K562 (cell line): ENCODE measurements at regions not wholly inside any gene's neighbourhood (a gene's known extent, or its start where the extent isn't known, plus 50 kb on each side); places are given as distances from the start of the nearest gene placed in this dataset.

Source experiments
- ATAC-seq: fragments of 200-7000 bp; cut with Tn5 transposase; 3 replicates; pipeline ENCODE4 v1.9.1; 2020; ENCODE audit warnings: moderate library complexity
- BruUV-seq: library from RNA; stranded (reverse); fragments of 400-500 nt; replicated peaks from 2 replicates; lab custom pipeline; 2021; lab: Mats Ljungman, UMichigan
- CTCF ChIA-PET: fragments of 300-600 bp; formaldehyde crosslinking; extraction: SDS; loops from one replicate; lab custom pipeline; 2021; ENCODE audit warnings: low intra/inter-chr PET ratio; lab: Yijun Ruan, JAX
- POLR2A ChIA-PET: fragments of 300-600, 350-650 bp; sonication (Branson Sonifier 250); formaldehyde crosslinking; extraction: SDS; loops from one replicate; lab custom pipeline; 2021; ENCODE audit warnings: antibody characterized with exemption, inconsistent platforms; lab: Yijun Ruan, JAX
- DNase-seq, 4 experiments: peaks; one replicate each; pipeline versions ENCODE4 v3.0.0 to v3.0.0-alpha.2; 2011 to 2018; ENCODE audit warnings: low spot score in 3 of 4, mixed read lengths in 3 of 4; ENCODE audit errors: extremely low read depth in 1 of 4
- FAIRE-seq: peaks from 2 replicates; lab custom pipeline; 2011; peaks lifted over from hg19 to GRCh38; lab: Jason Lieb, UNC
- H2AFZ ChIP-seq: 2 replicates; pipeline ENCODE4 v1.6.0; 2011; ENCODE audit warnings: low read depth, low read length, control low read depth, inconsistent platforms
- H3K27ac ChIP-seq: fragments of 200-600 bp; 3 replicates; pipeline ENCODE4 v1.8.0; 2011; ENCODE audit warnings: low read depth, mild to moderate bottlenecking, control low read depth, inconsistent platforms, low read length, moderate library complexity, mixed read lengths; ENCODE audit errors: extremely low read depth
- H3K27me3 ChIP-seq, 2 experiments: fragments of 300-600 bp in 1 of 2; 2 replicates in 1 of 2; 3 replicates in 1 of 2; pipeline versions ENCODE4 v1.6.0 to v1.8.0; 2011; ENCODE audit warnings: inconsistent platforms in 2 of 2, low read length in 2 of 2, mild to moderate bottlenecking in 1 of 2, mixed read lengths in 1 of 2, moderate library complexity in 1 of 2; ENCODE audit not compliant: control insufficient read depth in 2 of 2, insufficient read depth in 2 of 2
- H3K36me3 ChIP-seq: fragments of 300-600 bp; 3 replicates; pipeline ENCODE4 v1.8.0; 2011; ENCODE audit warnings: mild to moderate bottlenecking, low read length, inconsistent platforms; ENCODE audit not compliant: control insufficient read depth, insufficient read depth
- H3K4me1 ChIP-seq, 2 experiments: fragments of 200-600 bp in 1 of 2; replicated peaks in 1 of 2; 2 replicates in 1 of 2; 3 replicates in 1 of 2; pipeline versions ENCODE4 v1.5.1 to v1.8.0; 2011; ENCODE audit warnings: inconsistent platforms in 2 of 2, low read length in 2 of 2, mild to moderate bottlenecking in 1 of 2, mixed read lengths in 1 of 2, moderate library complexity in 1 of 2; ENCODE audit not compliant: control insufficient read depth in 2 of 2, insufficient read depth in 2 of 2
- H3K4me2 ChIP-seq: 2 replicates; pipeline ENCODE4 v1.6.1; 2011; ENCODE audit warnings: low read length, control low read depth, inconsistent platforms, mixed read lengths; ENCODE audit not compliant: insufficient read depth
- H3K4me3 ChIP-seq: fragments of 200-600 bp; sonication (generic), shearing (Covaris generic); 2 replicates; pipeline ENCODE4 v1.5.1; 2016; ENCODE audit warnings: control low read depth, inconsistent platforms
- H3K79me2 ChIP-seq: fragments of 200-600 bp; 3 replicates; pipeline ENCODE4 v1.8.0; 2011; ENCODE audit warnings: low read length, inconsistent platforms; ENCODE audit not compliant: control insufficient read depth, insufficient read depth
- H3K9ac ChIP-seq, 2 experiments: 2 replicates each; pipeline versions ENCODE4 v1.6.0 to v1.6.1; 2011; ENCODE audit warnings: low read depth in 2 of 2, low read length in 2 of 2, control low read depth in 1 of 2, inconsistent platforms in 1 of 2, mild to moderate bottlenecking in 1 of 2, mixed read lengths in 1 of 2; ENCODE audit not compliant: insufficient read depth in 1 of 2
- H3K9me1 ChIP-seq: one replicate; pipeline ENCODE4 v1.6.0; 2011; ENCODE audit warnings: inconsistent platforms, mild to moderate bottlenecking, low read length, moderate library complexity; ENCODE audit not compliant: control insufficient read depth, insufficient read depth
- H3K9me3 ChIP-seq: replicated peaks from 2 replicates; pipeline ENCODE4 v1.5.1; 2011; ENCODE audit warnings: low read depth, low read length, inconsistent platforms; ENCODE audit not compliant: control insufficient read depth, insufficient read depth
- H4K20me1 ChIP-seq: replicated peaks from 2 replicates; pipeline ENCODE4 v1.6.1; 2011; ENCODE audit warnings: low read length, inconsistent platforms, mixed read lengths; ENCODE audit not compliant: control insufficient read depth, insufficient read depth
- BCL6 ChIP-seq: fragments of 250-450 bp; sonication (Bioruptor Pico); IDR thresholded peaks from 2 replicates; pipeline ENCODE4 v1.4.0; 2020
- BRF1 ChIP-seq: IDR thresholded peaks from 3 replicates; pipeline ENCODE4 v1.6.1; 2011; ENCODE audit warnings: borderline replicate concordance, mild to moderate bottlenecking; ENCODE audit not compliant: insufficient read length; ENCODE audit errors: extremely low read depth
- BRF2 ChIP-seq: IDR thresholded peaks from 3 replicates; pipeline ENCODE4 v1.6.1; 2011; ENCODE audit warnings: borderline replicate concordance, mild to moderate bottlenecking; ENCODE audit not compliant: insufficient read length, insufficient read depth
- CREBBP ChIP-seq: IDR thresholded peaks from one replicate; pipeline ENCODE4 v1.6.1; 2012; ENCODE audit warnings: low read depth, mild to moderate bottlenecking, control low read depth, inconsistent platforms, low read length
- E2F4 ChIP-seq: sonication (generic); formaldehyde crosslinking; IDR thresholded peaks from 2 replicates; pipeline ENCODE4 v1.8.0; 2022; ENCODE audit warnings: mild to moderate bottlenecking, low read depth, missing genetic modification reagents
- FOXK1 ChIP-seq: sonication (generic); formaldehyde crosslinking; IDR thresholded peaks from 2 replicates; pipeline ENCODE4 v1.8.0; 2022; ENCODE audit warnings: missing genetic modification reagents, mild to moderate bottlenecking, borderline replicate concordance
- HDAC6 ChIP-seq: IDR thresholded peaks from 2 replicates; pipeline ENCODE4 v1.6.1; 2012; ENCODE audit warnings: low read depth, mild to moderate bottlenecking, control low read depth, inconsistent platforms, low read length, moderate library complexity
- HOXB6 ChIP-seq: fragments of 250-450 bp; sonication (Bioruptor Pico); IDR thresholded peaks from 2 replicates; pipeline ENCODE4 v1.5.1; 2022; ENCODE audit warnings: mild to moderate bottlenecking, borderline replicate concordance
- PREB ChIP-seq: sonication (generic); formaldehyde crosslinking; IDR thresholded peaks from 2 replicates; pipeline ENCODE4 v1.8.1; 2023; ENCODE audit warnings: mild to moderate bottlenecking, missing genetic modification reagents
- PURB ChIP-seq: sonication (generic); formaldehyde crosslinking; IDR thresholded peaks from 2 replicates; pipeline ENCODE4 v1.9.0; 2021; ENCODE audit warnings: low read depth, mild to moderate bottlenecking, missing genetic modification reagents
- RBM25 ChIP-seq: fragments of 200-400 bp; formaldehyde crosslinking; IDR thresholded peaks from 2 replicates; pipeline ENCODE4 v1.6.1; 2018; ENCODE audit warnings: low read length, low read depth, moderate library complexity; ENCODE audit not compliant: severe bottlenecking
- SIRT6 ChIP-seq: IDR thresholded peaks from one replicate; pipeline ENCODE4 v1.6.1; 2012; ENCODE audit warnings: low read depth, mild to moderate bottlenecking, control low read depth, inconsistent platforms, low read length, moderate library complexity
- ZNF239 ChIP-seq: fragments of 250-450 bp; sonication (Bioruptor Pico); IDR thresholded peaks from 2 replicates; pipeline ENCODE4 v1.4.0; 2020; ENCODE audit warnings: mild to moderate bottlenecking
- ZNF445 ChIP-seq: fragments of 250-450 bp; sonication (Bioruptor Pico); IDR thresholded peaks from 2 replicates; pipeline ENCODE4 v1.4.0; 2020; ENCODE audit warnings: low read depth, mild to moderate bottlenecking, moderate library complexity
- WGBS: fragments of 100-300 bp; shearing (Covaris generic); methylation state at CpG from one replicate; pipeline ENCODE4 v1.1.6; 2016; ENCODE audit warnings: low coverage, mixed read lengths; ENCODE audit not compliant: insufficient coverage; ENCODE audit errors: missing lambda C conversion rate; 5-methylcytosine and 5-hydroxymethylcytosine counted together
- in situ Hi-C: fragments of 300-500 bp; cut with MboI; formaldehyde crosslinking; loops from 4 replicates; pipeline ENCODE4 v1.15.0; 2018; ENCODE audit warnings: inconsistent platforms, mixed read lengths
- intact Hi-C: fragments of 100-400 bp; cut with micrococcal nuclease; formaldehyde crosslinking; loops from 2 replicates; pipeline ENCODE4 v1.14.2; 2022

- no peak overlapping the region for H3K4me3 ChIP-seq
- ATAC-seq, result no peak
- no peaks in the 10 kb centered on the region for H3K9me3 ChIP-seq
- WGBS, result 0% methylated on average over 2 of the region's 2 CpGs
- no peak overlapping the region for H2AFZ ChIP-seq
- H3K4me1 ChIP-seq, result no peaks in the 10 kb centered on the region
- no peak for FAIRE-seq
- no peak overlapping the region for H3K27ac ChIP-seq
- H3K4me2 ChIP-seq, result no peak overlapping the region
- no peaks in the 10 kb centered on the region for H3K79me2 ChIP-seq
- H4K20me1 ChIP-seq, result no peaks in the 10 kb centered on the region
- ChIA-PET POLR2A (interaction anchor here (1.4 kb wide), 1 partner anchor 10 kb away, joined by 4 read pairs; no protein-coding TSS in a partner anchor), CTCF (no interaction called here)
- in situ Hi-C loops (no loop called here), intact Hi-C loops (no loop called here)
- BruUV-seq, result no TSS peak
- DNase-seq, result no peak
- H3K36me3 ChIP-seq, result no peaks in the 10 kb centered on the region
- TF ChIP-seq BCL6 (CRISPR knock-in tag), result no peak
- peak; percentile 45 for TF ChIP-seq RBM25
- TF ChIP-seq ZNF445 (CRISPR knock-in tag), result no peak
- TF ChIP-seq ZNF239 (CRISPR knock-in tag), result peak; percentile 92
- TF ChIP-seq BRF1, result no peak
- no peak for TF ChIP-seq PREB (CRISPR knock-in tag)
- H3K27me3 ChIP-seq, result no peaks in the 10 kb centered on the region
- H3K9me1 ChIP-seq, result no peaks in the 10 kb centered on the region
- no peak overlapping the region for H3K9ac ChIP-seq
Measured at GRCh38 chr12:112638420-112638819, 153.1 kb upstream of the RPH3A start.

GRCh38 chr12:112645586-112645985, 146.0 kb upstream of the RPH3A start:
- Histone ChIP-seq H3K4me2 (no peak overlapping the region), H4K20me1 (no peaks in the 10 kb centered on the region), H3K4me1 (no peaks in the 10 kb centered on the region), H3K27me3 (no peaks in the 10 kb centered on the region), H3K4me3 (no peak overlapping the region), H3K9me3 (no peaks in the 10 kb centered on the region), H3K9me1 (no peaks in the 10 kb centered on the region), H3K27ac (no peak overlapping the region), H3K36me3 (no peaks in the 10 kb centered on the region), H2AFZ (no peak overlapping the region), H3K79me2 (no peaks in the 10 kb centered on the region), H3K9ac (no peak overlapping the region)
- ChIA-PET CTCF (no interaction called here), POLR2A (no interaction called here)
- FAIRE-seq (no peak), ATAC-seq (no peak), DNase-seq (no peak)
- 0% methylated on average over 7 of the region's 7 CpGs for WGBS
- in situ Hi-C loops, result no loop called here
- no peak for TF ChIP-seq SIRT6
- no peak for TF ChIP-seq BRF2
- no peak for TF ChIP-seq HDAC6
- TF ChIP-seq FOXK1 (CRISPR knock-in tag), result no peak
- no peak for TF ChIP-seq PURB (CRISPR knock-in tag)
- no peak for TF ChIP-seq HOXB6
- TF ChIP-seq CREBBP, result no peak
- TF ChIP-seq E2F4 (CRISPR knock-in tag), result no peak
- BruUV-seq, result no TSS peak
- intact Hi-C loops, result no loop called here
